K562 (cell line): ENCODE measurements at regions not wholly inside any gene's neighbourhood (a gene's known extent, or its start where the extent isn't known, plus 50 kb on each side); places are given as distances from the start of the nearest gene placed in this dataset.

Experiments used
- ATAC-seq: fragments of 200-7000 bp; cut with Tn5 transposase; 3 replicates; pipeline ENCODE4 v1.9.1; 2020; ENCODE audit warnings: moderate library complexity
- BruUV-seq: library from RNA; stranded (reverse); fragments of 400-500 nt; replicated peaks from 2 replicates; lab custom pipeline; 2021; lab: Mats Ljungman, UMichigan
- CTCF ChIA-PET: fragments of 300-600 bp; formaldehyde crosslinking; extraction: SDS; loops from one replicate; lab custom pipeline; 2021; ENCODE audit warnings: low intra/inter-chr PET ratio; lab: Yijun Ruan, JAX
- POLR2A ChIA-PET: fragments of 300-600, 350-650 bp; sonication (Branson Sonifier 250); formaldehyde crosslinking; extraction: SDS; loops from one replicate; lab custom pipeline; 2021; ENCODE audit warnings: antibody characterized with exemption, inconsistent platforms; lab: Yijun Ruan, JAX
- DNase-seq, 4 experiments: peaks; one replicate each; pipeline versions ENCODE4 v3.0.0 to v3.0.0-alpha.2; 2011 to 2018; ENCODE audit warnings: low spot score in 3 of 4, mixed read lengths in 3 of 4; ENCODE audit errors: extremely low read depth in 1 of 4
- FAIRE-seq: peaks from 2 replicates; lab custom pipeline; 2011; peaks lifted over from hg19 to GRCh38; lab: Jason Lieb, UNC
- H2AFZ ChIP-seq: 2 replicates; pipeline ENCODE4 v1.6.0; 2011; ENCODE audit warnings: low read depth, low read length, control low read depth, inconsistent platforms
- H3K27ac ChIP-seq: fragments of 200-600 bp; 3 replicates; pipeline ENCODE4 v1.8.0; 2011; ENCODE audit warnings: low read depth, mild to moderate bottlenecking, control low read depth, inconsistent platforms, low read length, moderate library complexity, mixed read lengths; ENCODE audit errors: extremely low read depth
- H3K27me3 ChIP-seq, 2 experiments: fragments of 300-600 bp in 1 of 2; 2 replicates in 1 of 2; 3 replicates in 1 of 2; pipeline versions ENCODE4 v1.6.0 to v1.8.0; 2011; ENCODE audit warnings: inconsistent platforms in 2 of 2, low read length in 2 of 2, mild to moderate bottlenecking in 1 of 2, mixed read lengths in 1 of 2, moderate library complexity in 1 of 2; ENCODE audit not compliant: control insufficient read depth in 2 of 2, insufficient read depth in 2 of 2
- H3K36me3 ChIP-seq: fragments of 300-600 bp; 3 replicates; pipeline ENCODE4 v1.8.0; 2011; ENCODE audit warnings: mild to moderate bottlenecking, low read length, inconsistent platforms; ENCODE audit not compliant: control insufficient read depth, insufficient read depth
- H3K4me1 ChIP-seq, 2 experiments: fragments of 200-600 bp in 1 of 2; replicated peaks in 1 of 2; 2 replicates in 1 of 2; 3 replicates in 1 of 2; pipeline versions ENCODE4 v1.5.1 to v1.8.0; 2011; ENCODE audit warnings: inconsistent platforms in 2 of 2, low read length in 2 of 2, mild to moderate bottlenecking in 1 of 2, mixed read lengths in 1 of 2, moderate library complexity in 1 of 2; ENCODE audit not compliant: control insufficient read depth in 2 of 2, insufficient read depth in 2 of 2
- H3K4me2 ChIP-seq: 2 replicates; pipeline ENCODE4 v1.6.1; 2011; ENCODE audit warnings: low read length, control low read depth, inconsistent platforms, mixed read lengths; ENCODE audit not compliant: insufficient read depth
- H3K4me3 ChIP-seq: fragments of 200-600 bp; sonication (generic), shearing (Covaris generic); 2 replicates; pipeline ENCODE4 v1.5.1; 2016; ENCODE audit warnings: control low read depth, inconsistent platforms
- H3K79me2 ChIP-seq: fragments of 200-600 bp; 3 replicates; pipeline ENCODE4 v1.8.0; 2011; ENCODE audit warnings: low read length, inconsistent platforms; ENCODE audit not compliant: control insufficient read depth, insufficient read depth
- H3K9ac ChIP-seq, 2 experiments: 2 replicates each; pipeline versions ENCODE4 v1.6.0 to v1.6.1; 2011; ENCODE audit warnings: low read depth in 2 of 2, low read length in 2 of 2, control low read depth in 1 of 2, inconsistent platforms in 1 of 2, mild to moderate bottlenecking in 1 of 2, mixed read lengths in 1 of 2; ENCODE audit not compliant: insufficient read depth in 1 of 2
- H3K9me1 ChIP-seq: one replicate; pipeline ENCODE4 v1.6.0; 2011; ENCODE audit warnings: inconsistent platforms, mild to moderate bottlenecking, low read length, moderate library complexity; ENCODE audit not compliant: control insufficient read depth, insufficient read depth
- H3K9me3 ChIP-seq: replicated peaks from 2 replicates; pipeline ENCODE4 v1.5.1; 2011; ENCODE audit warnings: low read depth, low read length, inconsistent platforms; ENCODE audit not compliant: control insufficient read depth, insufficient read depth
- H4K20me1 ChIP-seq: replicated peaks from 2 replicates; pipeline ENCODE4 v1.6.1; 2011; ENCODE audit warnings: low read length, inconsistent platforms, mixed read lengths; ENCODE audit not compliant: control insufficient read depth, insufficient read depth
- BCL6 ChIP-seq: fragments of 250-450 bp; sonication (Bioruptor Pico); IDR thresholded peaks from 2 replicates; pipeline ENCODE4 v1.4.0; 2020
- CCNT2 ChIP-seq: IDR thresholded peaks from 2 replicates; pipeline ENCODE4 v1.6.1; 2011; ENCODE audit warnings: borderline replicate concordance, low read depth, mild to moderate bottlenecking, moderate library complexity, mixed read lengths, low read length; ENCODE audit not compliant: insufficient read length; ENCODE audit errors: extremely low read depth
- ETS2 ChIP-seq: IDR thresholded peaks from 2 replicates; pipeline ENCODE4 v1.6.1; 2016; ENCODE audit warnings: borderline replicate concordance, missing genetic modification characterization, mild to moderate bottlenecking, moderate library complexity, missing compliant biosample characterization; ENCODE audit not compliant: poor library complexity, severe bottlenecking
- HSF4 ChIP-seq: fragments of 250-450 bp; sonication (Bioruptor Pico); IDR thresholded peaks from 2 replicates; pipeline ENCODE4 v2.1.2; 2022; ENCODE audit warnings: mild to moderate bottlenecking, moderate library complexity, borderline replicate concordance
- IFI16 ChIP-seq: fragments of 250-450 bp; sonication (Bioruptor Pico); IDR thresholded peaks from 2 replicates; pipeline ENCODE4 v2.1.2; 2022; ENCODE audit warnings: mild to moderate bottlenecking, inconsistent platforms
- JUNB ChIP-seq: fragments of 450-650 bp; formaldehyde crosslinking; conservative IDR thresholded peaks from 2 replicates; pipeline ENCODE4 v1.4.0; 2020; ENCODE audit warnings: mild to moderate bottlenecking
- KAT2B ChIP-seq: IDR thresholded peaks from one replicate; pipeline ENCODE4 v1.6.1; 2012; ENCODE audit warnings: low read depth, mild to moderate bottlenecking, control low read depth, inconsistent platforms, low read length, moderate library complexity
- KDM5B ChIP-seq: fragments of 200-600 bp; sonication (generic); IDR thresholded peaks from 2 replicates; pipeline ENCODE4 v1.6.1; 2012; ENCODE audit warnings: low read depth, mild to moderate bottlenecking, moderate library complexity, low read length, control low read depth, inconsistent platforms; ENCODE audit not compliant: insufficient replicate concordance
- NCOA6 ChIP-seq: fragments of 450-650 bp; IDR thresholded peaks from 2 replicates; pipeline ENCODE4 v1.6.1; 2017; ENCODE audit warnings: mild to moderate bottlenecking
- NR1H2 ChIP-seq: sonication (generic); formaldehyde crosslinking; IDR thresholded peaks from 2 replicates; pipeline ENCODE4 v1.4.0; 2020; ENCODE audit warnings: mild to moderate bottlenecking, missing genetic modification reagents
- PREB ChIP-seq: sonication (generic); formaldehyde crosslinking; IDR thresholded peaks from 2 replicates; pipeline ENCODE4 v1.8.1; 2023; ENCODE audit warnings: mild to moderate bottlenecking, missing genetic modification reagents
- RBFOX2 ChIP-seq: fragments of 200-400 bp; formaldehyde crosslinking; IDR thresholded peaks from 2 replicates; pipeline ENCODE4 v1.6.1; 2017; ENCODE audit warnings: low read depth, mild to moderate bottlenecking, low read length, moderate library complexity
- SAP30 ChIP-seq: fragments of 200-600 bp; sonication (generic); IDR thresholded peaks from 2 replicates; pipeline ENCODE4 v1.6.1; 2012; ENCODE audit warnings: borderline replicate concordance, low read depth, mild to moderate bottlenecking, moderate library complexity, low read length, control low read depth, inconsistent platforms; ENCODE audit not compliant: insufficient read depth, poor library complexity, severe bottlenecking
- SLC30A9 ChIP-seq: fragments of 250-450 bp; sonication (Bioruptor Pico); IDR thresholded peaks from 2 replicates; pipeline ENCODE4 v1.8.0; 2022; ENCODE audit warnings: mild to moderate bottlenecking, moderate library complexity
- STAT6 ChIP-seq: sonication (generic); formaldehyde crosslinking; IDR thresholded peaks from 2 replicates; pipeline ENCODE4 v1.8.1; 2023; ENCODE audit warnings: mild to moderate bottlenecking, missing genetic modification reagents
- ZNF740 ChIP-seq, 3 experiments: fragments of 200-800 bp in 1 of 3; sonication (Bioruptor generic) in 1 of 3; sonication (generic) in 1 of 3; formaldehyde crosslinking in 1 of 3; IDR thresholded peaks; 2 replicates each; pipeline versions ENCODE4 v1.6.1 to v1.8.0; 2016 to 2022; ENCODE audit warnings: mild to moderate bottlenecking in 2 of 3, missing compliant biosample characterization in 2 of 3, missing genetic modification characterization in 2 of 3, missing genetic modification reagents in 1 of 3
- WGBS: fragments of 100-300 bp; shearing (Covaris generic); methylation state at CpG from one replicate; pipeline ENCODE4 v1.1.6; 2016; ENCODE audit warnings: low coverage, mixed read lengths; ENCODE audit not compliant: insufficient coverage; ENCODE audit errors: missing lambda C conversion rate; 5-methylcytosine and 5-hydroxymethylcytosine counted together
- in situ Hi-C: fragments of 300-500 bp; cut with MboI; formaldehyde crosslinking; loops from 4 replicates; pipeline ENCODE4 v1.15.0; 2018; ENCODE audit warnings: inconsistent platforms, mixed read lengths
- intact Hi-C: fragments of 100-400 bp; cut with micrococcal nuclease; formaldehyde crosslinking; loops from 2 replicates; pipeline ENCODE4 v1.14.2; 2022

- intact Hi-C loops (no loop called here), in situ Hi-C loops (no loop called here)
- 0% methylated on average over 4 of the region's 4 CpGs for WGBS
- no TSS peak for BruUV-seq
- no peak overlapping the region for H3K4me2 ChIP-seq
- H4K20me1 ChIP-seq: no peaks in the 10 kb centered on the region
- DNase-seq: no peak
- no peaks in the 10 kb centered on the region for H3K79me2 ChIP-seq
- CTCF ChIA-PET: no interaction called here
- H3K9me3 ChIP-seq: no peaks in the 10 kb centered on the region
- FAIRE-seq: no peak
- no peaks in the 10 kb centered on the region for H3K4me1 ChIP-seq
- no peaks in the 10 kb centered on the region for H3K36me3 ChIP-seq
- ATAC-seq: no peak
- no peak overlapping the region for H3K9ac ChIP-seq
- TF ChIP-seq ETS2 (tag) (no peak), STAT6 (CRISPR knock-in tag) (no peak), KAT2B (no peak), HSF4 (CRISPR knock-in tag) (no peak), SAP30 (no peak), JUNB (no peak), IFI16 (no peak), NCOA6 (no peak), RBFOX2 (no peak), BCL6 (CRISPR knock-in tag) (no peak), CCNT2 (no peak), ZNF740 (CRISPR knock-in tag; IDR thresholded peaks at IDR 0.05) (no peak), ZNF740 (tag; IDR thresholded peaks at IDR 0.05) (no peak), KDM5B (no peak), PREB (CRISPR knock-in tag) (no peak), NR1H2 (CRISPR knock-in tag) (no peak), SLC30A9 (CRISPR knock-in tag) (no peak)
- no peak overlapping the region for H3K27ac ChIP-seq
- POLR2A ChIA-PET: no interaction called here
- H3K27me3 ChIP-seq: no peaks in the 10 kb centered on the region
- H3K9me1 ChIP-seq: no peaks in the 10 kb centered on the region
- no peak overlapping the region for H3K4me3 ChIP-seq
- no peak overlapping the region for H2AFZ ChIP-seq
These were observed 109.5 kb upstream of the GHITM start for GRCh38 chr10:84029840-84030239.
